Ovary (tissue), 3 donors: ENCODE measurements at regions not wholly inside any gene's neighbourhood (a gene's known extent, or its start where the extent isn't known, plus 50 kb on each side); places are given as distances from the start of the nearest gene placed in this dataset.

Source experiments
- CTCF ChIP-seq, 3 donors: fragments of 450-650 bp in 2 of 3; fragments of 200-600 bp in 1 of 3; IDR thresholded peaks; one replicate each; pipeline versions ENCODE4 v1.5.1 to v1.8.0; 2016 to 2022; ENCODE audit warnings: antibody characterized with exemption in 3 of 3, mild to moderate bottlenecking in 1 of 3
- EP300 ChIP-seq: sonication (generic); formaldehyde crosslinking; IDR thresholded peaks from one replicate; pipeline ENCODE4 v1.6.1; 2017; ENCODE audit warnings: antibody characterized with exemption
- donor health status: DM: no; HTN: no; CAD: no.

GRCh38 chr1:173267453-173267945 is 60.4 kb upstream of the TNFSF4 start:
- no peak for TF ChIP-seq CTCF (IDR thresholded peaks at IDR 0.05)
- TF ChIP-seq EP300 = no peak
